TTC549 (cell line): ENCODE measurements at regions not wholly inside any gene's neighbourhood (a gene's known extent, or its start where the extent isn't known, plus 50 kb on each side); places are given as distances from the start of the nearest gene placed in this dataset.
"Not testable (repeated sequence)": the region's sequence is repeated elsewhere in the genome, so short reads cannot be mapped to it uniquely, and the experiment has no call there.

Experiments
- FAIRE-seq: peaks from 2 replicates; lab custom pipeline; 2012; peaks lifted over from hg19 to GRCh38; lab: Jason Lieb, UNC

DNA sequence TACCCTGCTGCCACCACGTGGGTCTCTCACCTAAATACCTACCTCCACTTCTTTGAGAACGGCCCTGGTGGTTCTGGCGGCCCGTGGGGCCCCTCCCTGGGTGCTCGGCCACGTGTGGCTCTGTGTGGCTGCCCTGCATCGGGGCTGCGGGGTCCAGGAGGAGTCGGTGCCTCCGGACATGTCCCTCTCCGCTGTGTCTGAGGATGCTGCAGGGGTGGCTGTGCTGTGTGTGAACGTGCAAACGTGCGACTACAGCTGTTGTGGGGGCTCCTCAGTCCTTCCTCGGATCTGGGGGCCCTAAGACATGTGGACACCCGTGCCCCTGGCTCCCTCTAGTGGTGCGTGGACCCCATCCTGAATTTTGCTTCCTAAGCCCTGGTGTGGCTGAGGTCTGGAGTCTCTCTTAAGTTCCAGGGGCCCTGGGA is 691.8 kb downstream of the QKI start:
- FAIRE-seq: no peak

DNA sequence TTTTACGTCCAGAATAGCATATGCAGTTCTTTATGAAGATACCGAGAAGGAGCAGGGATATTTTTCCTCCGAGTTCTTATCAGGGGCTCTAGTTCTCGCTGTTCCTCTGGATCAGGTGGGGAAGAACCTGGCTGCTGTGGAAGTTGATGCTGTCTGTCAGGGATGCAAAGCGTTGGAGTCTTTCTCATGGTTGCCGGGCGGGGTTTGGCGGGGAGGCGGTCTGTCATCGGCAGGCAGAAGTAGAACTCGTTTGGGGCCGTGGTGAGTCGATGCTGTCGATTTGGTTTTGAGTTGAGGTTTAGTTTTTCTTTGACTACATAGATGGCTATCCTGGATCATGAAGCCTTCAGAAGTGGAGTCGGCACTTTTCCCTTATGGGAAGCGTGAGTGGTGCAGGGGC is 691.2 kb downstream of the QKI start:
- no peak for FAIRE-seq

DNA sequence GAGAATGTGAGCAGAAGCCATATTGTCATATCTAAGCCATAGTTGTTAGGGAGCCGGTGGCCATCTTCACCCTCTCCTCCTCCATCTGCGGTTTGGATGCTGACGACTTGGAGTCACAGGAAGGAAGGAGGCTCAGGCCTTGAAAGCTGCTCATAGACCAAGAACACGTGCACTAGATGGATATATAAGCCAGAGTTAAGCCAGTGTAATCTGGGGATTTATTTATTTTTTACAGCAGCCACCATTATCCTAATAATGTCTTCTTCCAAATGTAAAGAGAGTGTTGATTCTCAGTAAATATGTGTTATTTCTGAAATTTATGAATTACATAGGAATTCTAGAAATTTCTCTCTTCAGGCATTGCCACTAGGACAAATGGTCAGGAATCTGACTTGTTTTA is 689.9 kb downstream of the QKI start:
- no peak for FAIRE-seq

DNA sequence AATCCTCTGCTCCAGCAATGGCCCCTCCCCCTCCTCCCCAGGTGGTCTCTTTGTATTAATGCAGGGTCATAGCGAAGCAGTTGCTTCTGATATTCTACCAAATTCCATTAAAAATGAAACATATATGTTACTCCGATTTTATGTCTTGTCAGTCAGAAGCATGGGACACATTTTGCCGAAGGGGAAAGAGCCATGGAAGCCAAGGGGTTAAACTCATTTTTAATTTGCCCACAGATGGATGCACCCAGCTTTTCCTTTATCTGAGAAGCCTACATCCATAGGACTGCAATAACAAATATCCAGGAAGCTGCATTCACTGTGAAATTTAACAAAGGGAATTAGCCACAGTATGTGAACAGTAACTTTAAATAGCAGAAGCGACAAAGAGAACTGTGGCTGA is 688.2 kb downstream of the QKI start:
- no peak for FAIRE-seq

DNA sequence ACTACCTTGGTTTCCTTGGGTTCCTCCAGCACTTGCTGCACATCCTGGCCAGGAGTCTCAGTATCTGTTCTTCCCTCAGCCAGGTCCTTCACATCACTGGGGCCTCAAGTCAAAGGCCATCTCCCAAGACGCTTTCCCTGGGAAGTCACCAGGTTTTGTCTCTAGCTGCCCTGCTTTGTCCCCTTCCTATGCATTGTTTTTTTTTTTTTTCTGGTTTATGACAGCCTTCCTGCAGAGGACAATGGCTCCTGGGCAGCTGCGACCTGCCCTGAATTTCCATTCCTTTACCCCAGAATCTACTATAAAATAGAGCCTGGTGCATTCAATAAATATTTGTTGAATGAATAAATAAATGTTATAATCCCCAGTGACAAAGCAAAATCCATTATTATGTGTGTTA is 687.3 kb downstream of the QKI start:
- no peak for FAIRE-seq

DNA sequence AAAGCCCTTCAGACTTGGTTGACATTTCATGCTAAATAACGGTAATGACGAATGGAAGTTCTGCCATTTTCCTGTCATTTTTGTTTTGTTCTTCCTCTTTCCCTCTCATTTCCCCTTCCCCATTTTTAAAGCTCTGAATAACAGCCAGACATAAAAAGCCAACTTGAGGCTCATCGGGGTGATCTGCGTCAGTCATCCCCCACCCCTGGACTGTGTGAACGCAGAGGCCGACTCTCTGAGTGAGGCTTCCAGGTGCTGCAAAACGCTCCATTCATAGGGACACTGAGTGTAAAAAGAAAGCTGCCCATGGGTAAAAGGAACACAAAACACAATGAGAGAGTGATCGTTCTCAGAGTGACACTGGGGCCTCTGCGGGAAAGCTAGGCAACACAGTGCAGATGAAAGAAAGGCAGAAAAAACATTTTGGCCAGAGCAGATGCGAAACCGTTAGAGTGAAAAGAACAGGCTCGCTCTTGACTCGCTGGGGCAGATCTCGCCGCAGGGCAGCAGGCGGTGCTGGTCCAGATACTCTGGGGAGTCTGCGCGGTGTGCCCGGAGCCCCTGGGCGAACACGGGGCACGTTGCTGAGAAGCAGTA is 684.8 kb downstream of the QKI start:
- FAIRE-seq: no peak

DNA sequence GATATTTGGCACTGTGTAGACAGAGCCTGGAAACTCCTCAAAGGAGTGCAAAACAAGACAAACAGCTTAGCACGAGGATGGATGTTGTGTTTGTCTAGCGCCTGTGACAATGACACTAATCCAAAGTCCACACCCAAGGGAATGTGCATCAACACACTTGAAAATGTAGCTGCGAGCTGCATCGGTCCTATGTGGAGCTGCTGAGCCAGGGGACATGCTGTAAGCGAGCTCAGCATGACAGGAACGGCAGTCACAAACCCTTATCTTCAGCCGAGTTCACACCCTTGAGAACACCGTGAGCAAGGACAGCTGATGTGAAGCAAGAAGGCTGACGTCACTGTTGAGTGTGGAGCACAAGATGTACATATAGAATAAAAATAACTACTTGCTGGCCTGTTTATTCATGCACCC is 684.3 kb downstream of the QKI start:
- no peak for FAIRE-seq

DNA sequence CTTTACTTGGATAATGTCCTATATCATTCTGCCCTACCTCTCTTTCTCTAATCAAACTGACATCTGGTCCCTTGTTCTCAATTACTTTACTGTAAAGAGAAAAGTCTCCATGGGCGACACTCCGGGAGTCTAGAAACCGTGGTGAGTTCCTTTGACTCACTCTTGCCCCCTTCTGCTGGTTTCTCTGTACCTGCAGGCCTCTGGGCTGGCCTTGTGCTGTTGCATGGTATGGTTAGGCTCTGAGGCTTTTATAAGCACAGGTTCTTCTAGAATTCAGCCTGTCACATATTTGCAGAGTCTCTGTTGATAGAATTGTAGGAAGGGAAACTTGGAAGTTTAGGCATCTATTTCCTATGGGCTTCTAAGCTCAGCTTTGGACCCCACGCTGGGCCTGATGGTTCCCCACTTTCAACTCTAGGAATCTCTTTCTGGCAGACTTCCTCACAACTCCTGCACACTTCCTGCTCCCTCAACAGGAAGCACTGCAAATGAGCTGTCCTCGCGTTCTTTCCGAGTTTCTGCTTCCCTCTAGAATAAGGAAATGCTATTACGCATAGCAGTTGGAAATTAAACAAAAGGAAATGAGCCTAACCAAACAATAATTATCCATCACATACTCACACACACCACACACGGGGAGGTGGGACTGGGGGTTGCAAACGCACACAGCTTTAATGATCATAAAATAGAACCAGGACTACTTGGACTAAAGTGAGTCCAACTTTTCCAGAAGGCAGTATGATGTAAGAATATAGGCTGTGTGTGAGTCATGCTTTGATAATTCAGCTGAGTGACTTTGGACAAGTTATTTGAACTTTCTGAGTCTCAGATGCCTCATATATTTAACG is 683.3 kb downstream of the QKI start:
- no peak for FAIRE-seq

DNA sequence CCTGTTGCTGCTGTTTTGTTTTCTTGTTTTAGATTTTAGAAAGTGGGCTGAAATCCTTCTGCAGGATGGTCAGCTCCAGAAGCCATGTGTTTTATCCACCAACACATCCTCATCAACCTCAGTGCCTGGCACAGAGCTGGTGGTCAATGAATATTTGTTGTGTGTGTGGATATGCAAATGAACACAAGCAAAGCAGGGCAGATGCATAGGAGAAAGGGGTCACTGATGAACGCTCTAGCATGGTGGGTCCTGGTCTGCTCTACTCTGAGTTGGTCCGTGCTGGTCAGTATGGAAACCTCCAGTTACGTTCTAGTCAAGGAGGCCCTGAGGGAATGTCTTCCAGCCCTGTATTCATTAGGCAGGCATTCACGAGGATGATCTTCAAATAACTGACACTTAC is 682.5 kb downstream of the QKI start:
- FAIRE-seq: no peak

DNA sequence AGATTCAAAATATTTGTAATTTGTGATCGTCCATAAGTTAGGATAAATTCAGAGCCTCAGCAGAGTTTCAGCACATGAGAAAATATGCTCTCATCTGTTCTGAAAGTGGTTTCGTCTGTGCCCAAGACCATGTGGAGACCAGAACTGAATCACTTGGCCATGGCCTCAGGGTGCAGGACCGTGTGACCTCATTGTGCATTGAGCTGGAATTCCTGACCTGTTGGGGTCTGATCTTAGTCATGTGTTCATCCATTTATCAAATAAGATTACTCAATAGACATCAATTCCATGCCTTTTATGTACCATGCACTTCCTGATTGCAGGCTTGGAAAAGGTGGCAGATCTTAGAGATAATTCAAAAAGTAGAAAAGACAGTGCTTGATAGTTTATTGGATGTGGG is 680.5 kb downstream of the QKI start:
- no peak for FAIRE-seq

DNA sequence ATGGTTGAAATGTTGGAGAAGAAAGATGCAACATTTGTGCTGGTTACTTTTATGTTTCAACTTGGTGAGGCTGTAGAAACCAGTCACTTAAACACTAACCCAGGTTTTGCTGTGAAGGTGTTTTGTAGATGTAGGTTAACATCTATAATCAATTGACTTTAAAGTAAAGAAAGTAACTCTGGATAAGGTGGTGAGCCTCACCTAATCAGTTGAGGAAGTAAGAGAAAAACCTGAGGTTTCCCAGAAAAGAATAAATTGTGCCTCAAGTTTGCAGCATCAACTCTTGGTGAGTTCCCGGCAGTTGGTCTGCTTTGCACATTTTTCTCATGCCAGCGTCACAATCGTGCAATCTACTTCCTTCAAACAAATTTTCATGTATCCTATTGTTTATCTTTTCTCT is 673.4 kb downstream of the QKI start:
- no peak for FAIRE-seq

DNA sequence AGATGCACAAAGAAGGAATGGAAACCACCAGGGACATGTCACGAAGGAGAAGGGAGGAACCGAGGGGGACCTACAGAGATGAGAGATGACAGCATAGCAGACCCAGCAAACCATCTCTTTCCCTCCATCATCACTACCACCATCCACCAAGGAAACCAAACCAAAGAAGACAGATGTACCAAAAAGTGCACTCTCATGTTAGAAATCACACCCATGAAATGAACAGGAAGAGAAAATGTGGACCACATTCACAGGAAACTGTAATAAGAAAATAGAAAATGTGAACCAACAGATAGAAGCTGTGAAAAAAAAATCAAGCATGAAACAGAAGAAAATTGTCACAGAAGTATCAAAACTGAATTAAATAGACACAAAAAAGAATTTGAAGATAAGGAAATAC is 672.7 kb downstream of the QKI start:
- FAIRE-seq: no peak

DNA sequence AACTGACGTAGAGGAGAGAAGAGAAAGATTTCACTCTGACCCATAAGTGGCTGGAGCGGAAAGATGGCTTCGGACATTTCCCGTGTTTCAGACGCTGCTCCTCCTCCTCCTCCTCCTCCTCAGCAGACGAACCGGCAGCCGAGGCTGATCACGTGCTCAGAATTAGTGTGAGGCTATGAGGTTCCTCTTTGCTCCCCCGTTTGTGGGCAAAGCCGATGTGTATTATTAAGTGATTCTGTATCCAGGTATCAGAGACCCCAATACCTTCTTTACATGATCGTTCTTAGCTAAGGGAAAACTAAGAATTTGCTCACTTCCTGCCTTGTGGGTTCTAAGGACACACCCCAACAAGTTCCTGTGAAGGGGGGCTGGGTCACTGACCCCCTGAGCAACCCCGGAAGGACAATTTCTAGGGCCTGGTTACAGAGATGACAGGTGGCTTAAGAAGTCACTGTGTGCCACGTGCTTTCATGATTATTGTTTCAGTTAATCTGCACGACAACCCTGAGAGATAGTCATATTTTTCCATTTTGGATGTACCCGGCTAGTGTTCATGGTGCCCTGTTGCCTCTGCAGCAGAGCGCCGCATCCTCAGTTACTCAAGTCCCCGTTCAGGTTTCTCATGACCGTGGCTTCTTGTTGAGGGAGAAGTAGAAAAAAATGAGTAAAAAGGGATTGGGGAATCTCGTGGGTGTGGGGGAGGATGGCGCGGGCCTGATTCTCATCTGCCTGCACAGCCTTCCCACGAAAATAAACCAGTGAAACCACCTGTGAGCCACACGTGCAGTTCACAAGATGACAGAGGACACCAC is 671.8 kb downstream of the QKI start:
- FAIRE-seq: no peak

DNA sequence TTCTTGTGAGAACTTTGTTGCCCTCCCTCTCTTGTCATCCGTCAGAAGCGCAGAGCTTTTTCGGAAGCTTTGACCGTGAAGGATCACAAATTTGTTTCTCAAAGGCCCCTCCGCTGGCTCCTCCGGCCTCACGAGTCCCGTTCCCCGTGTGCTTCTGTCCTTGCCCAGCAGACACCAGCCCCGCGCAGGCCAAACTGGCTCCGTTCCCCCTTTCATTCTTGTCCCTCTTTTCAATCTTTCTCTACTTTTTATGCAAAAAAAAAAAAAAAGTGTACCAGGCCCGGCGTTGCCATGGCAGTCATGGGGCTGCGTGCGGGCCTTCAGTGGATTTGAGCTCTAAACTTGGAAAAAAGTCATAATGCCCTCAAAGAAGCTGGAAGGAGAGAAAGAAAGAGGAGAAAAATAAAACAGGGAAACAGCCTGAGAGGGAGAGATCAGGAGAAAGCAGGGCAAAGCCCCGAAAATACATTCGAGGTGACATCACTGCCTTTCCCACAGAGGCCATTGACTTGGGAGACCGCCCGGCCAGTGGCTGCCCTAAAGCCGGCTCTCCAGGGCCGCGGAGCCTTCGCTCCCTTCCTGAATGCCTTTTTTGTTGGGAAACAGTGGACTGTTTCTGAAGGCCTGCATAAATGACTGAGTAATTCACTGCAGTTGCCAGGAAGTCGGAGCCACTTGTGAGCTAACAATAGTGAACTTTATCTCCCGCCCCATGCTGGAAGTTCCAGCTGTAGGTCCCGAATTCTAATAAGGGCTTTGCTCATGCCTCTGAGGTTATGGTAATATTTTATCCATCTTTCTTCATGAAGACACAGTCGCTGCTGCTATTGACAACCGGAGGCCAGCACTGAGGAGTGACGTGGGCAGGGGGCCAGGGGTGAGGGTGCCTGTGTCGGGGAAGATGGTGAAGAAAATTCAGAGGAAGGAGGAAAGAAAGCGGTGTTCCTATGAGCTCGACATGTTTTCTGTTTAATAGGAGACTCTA is 670.9 kb downstream of the QKI start:
- no peak for FAIRE-seq

DNA sequence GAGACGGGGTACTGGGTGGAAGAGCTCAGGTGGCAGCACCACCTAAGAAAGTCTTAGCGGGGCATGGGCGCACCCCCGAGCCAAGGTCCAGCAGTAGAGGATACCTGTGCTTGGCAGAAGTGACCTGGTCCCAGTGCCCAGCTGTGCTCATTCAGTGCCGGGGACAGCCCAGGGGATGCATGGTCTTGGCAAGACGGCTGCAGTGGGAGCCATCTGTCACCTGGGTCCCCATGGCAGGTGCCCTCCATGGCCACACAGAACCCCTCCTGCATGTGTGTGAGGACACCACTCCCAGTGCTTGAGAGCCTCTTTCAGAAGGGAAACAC is 664.7 kb downstream of the QKI start:
- no peak for FAIRE-seq

DNA sequence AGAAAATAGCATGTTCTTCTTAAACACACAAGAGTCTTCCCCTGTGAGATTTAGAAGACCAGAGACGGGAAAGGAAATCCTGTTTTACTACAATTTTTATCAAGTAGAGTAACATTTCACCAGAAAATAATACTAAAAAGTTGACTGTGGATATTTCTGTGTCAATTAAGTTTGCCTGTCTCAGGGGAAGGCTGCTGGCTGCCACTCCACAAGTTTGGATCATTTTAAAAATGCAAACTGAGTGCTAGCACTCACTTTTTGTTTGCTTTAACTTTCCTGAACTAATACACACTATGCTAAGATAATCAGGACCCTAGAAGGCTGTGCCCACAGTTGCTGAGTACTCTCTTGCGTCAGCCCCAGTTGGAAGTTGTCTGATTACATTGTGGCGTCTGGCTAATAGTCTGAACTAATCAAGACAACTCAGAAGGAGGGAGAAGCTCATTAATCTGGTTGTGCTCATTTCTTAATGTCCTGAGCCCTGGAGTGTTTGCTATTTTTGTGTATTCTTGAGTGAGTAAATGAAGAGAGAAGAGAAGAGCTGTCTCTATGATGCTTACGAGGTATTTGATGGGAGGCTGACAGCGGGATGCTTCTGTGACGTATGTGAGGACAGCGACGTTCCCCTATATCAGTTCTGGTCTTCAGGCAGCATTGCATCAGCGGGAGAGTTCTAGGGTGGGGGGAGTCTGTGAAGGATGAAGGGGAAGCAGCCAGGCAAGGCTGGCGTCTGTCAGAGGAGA is 664.2 kb downstream of the QKI start:
- FAIRE-seq: no peak

DNA sequence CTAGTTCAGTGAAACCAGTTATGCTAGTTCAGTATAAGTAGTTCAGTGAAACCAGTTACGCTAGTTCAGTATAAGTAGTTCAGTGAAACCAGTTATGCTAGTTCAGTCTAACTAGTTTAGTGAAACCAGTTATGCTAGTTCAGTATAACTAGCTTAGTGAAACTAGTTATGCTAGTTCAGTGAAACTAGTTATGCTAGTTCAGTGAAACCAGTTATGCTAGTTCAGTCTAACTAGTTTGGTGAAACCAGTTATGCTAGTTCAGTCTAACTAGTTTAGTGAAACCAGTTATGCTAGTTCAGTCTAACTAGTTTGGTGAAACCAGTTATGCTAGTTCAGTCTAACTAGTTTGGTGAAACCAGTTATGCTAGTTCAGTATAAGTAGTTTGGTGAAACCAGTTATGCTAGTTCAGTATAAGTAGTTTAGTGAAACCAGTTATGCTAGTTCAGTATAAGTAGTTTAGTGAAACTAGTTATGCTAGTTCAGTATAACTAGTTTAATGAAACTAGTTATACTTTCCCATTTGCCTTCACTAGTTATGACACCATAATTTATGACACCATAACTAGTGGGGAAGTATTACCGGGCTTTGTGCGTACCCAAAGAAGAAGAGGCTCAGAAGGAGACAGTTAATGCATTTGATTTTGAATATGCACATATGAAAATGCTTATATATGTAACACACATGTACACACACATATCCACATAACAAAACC is 662.5 kb downstream of the QKI start:
- FAIRE-seq: not testable (repeated sequence)

DNA sequence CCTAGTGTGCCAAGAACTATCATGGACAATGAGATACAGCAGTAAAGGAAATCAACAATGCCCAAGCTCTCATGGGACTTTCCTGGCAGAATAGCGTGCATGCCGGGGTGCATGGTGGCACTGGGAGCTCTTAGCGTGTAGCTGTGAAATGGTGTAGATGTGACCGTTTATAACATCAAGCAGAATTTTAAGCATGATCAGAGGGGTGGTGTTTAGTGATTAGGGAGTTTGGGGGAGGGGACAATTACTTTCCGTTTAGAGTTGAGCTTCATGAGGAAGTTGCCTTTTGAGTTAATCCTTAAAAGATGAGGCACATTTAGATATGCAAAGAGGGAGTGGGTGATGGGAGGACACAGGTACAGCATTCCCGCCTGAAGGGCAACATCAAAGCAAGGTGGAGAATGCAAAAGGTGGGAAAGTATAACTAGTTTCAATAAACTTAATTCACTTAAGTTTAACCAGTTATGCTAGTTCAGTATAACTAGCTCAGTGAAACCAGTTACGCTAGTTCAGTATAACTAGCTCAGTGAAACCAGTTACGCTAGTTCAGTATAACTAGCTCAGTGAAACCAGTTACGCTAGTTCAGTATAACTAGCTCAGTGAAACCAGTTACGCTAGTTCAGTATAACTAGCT is 661.6 kb downstream of the QKI start:
- FAIRE-seq: no peak

DNA sequence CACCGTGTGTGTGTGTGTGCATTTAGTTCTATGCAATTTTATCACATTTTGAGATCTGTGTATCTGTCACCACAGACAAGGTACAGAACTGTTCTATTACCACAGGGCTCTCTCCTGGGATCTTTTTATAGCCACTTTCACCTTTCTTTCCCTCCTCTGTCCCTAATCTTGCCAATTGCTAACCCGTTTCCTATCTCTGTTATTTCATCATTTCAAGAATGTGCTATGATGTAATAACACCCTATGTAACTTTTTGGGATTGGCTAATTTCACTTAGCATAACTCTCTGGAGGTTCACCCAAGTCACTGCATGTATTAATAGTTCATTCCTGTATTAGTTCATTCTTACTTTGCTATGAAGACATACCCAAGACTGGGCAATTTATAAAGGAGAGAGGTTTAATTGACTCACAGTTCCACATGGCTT is 657.7 kb downstream of the QKI start:
- FAIRE-seq: no peak

DNA sequence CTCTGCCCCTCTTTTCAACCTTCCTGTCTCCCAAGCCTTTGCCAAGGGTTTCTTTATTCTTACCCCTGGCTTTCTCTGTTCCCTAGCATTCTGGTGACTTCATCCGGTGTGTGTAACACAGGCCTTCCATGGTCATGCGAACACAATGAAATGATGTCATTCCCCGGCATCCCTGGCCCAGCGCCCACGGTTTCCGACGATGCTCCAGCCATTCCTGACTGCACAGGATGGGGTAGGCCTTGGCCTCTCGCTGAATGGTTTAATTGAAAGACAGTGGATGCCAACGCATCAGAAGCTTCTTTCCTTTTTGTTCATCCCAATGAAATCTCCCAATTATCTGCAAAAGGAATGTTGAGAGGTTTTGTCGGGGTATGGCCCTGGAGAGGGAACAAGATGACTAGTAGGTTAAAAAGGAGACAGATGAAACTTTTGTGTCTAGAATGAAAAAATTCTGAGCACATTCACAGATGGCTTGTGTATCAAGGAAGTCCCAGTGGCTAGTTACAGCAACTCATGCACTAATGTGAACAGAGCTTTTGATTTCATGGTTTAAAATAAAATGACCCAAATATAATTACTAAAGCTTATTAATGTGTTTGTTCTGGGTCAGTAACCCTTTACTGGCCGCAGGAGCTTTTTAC is 655.0 kb downstream of the QKI start:
- FAIRE-seq: no peak
